Bronchial epithelial cell (primary cell): ENCODE measurements at regions not wholly inside any gene's neighbourhood (a gene's known extent, or its start where the extent isn't known, plus 50 kb on each side); places are given as distances from the start of the nearest gene placed in this dataset.
"Not testable (repeated sequence)": the region's sequence is repeated elsewhere in the genome, so short reads cannot be mapped to it uniquely, and the experiment has no call there.

ENCODE experiments used
- DNase-seq: peaks from one replicate; pipeline ENCODE4 v3.0.0-alpha.2; 2010; ENCODE audit warnings: low read depth
- FAIRE-seq: peaks from 2 replicates; lab custom pipeline; 2011; peaks lifted over from hg19 to GRCh38; lab: Jason Lieb, UNC
- H3K27me3 ChIP-seq: 2 replicates; pipeline ENCODE4 v1.5.1; 2011; ENCODE audit warnings: low read length; ENCODE audit not compliant: control insufficient read depth, insufficient read depth
- H3K36me3 ChIP-seq: 2 replicates; pipeline ENCODE4 v1.5.1; 2011; ENCODE audit warnings: low read length; ENCODE audit not compliant: control insufficient read depth, insufficient read depth
- H3K4me3 ChIP-seq: 2 replicates; pipeline ENCODE4 v1.5.1; 2011; ENCODE audit warnings: mild to moderate bottlenecking, low read depth, low read length, control low read depth
- CTCF ChIP-seq: IDR thresholded peaks from 2 replicates; pipeline ENCODE4 v1.5.1; 2011; ENCODE audit warnings: mild to moderate bottlenecking, moderate library complexity, low read length, control low read depth, inconsistent platforms; ENCODE audit not compliant: insufficient read depth, severe bottlenecking

GRCh38 chr12:127150028-127150427 is 1116.9 kb upstream of the TMEM132C start:
- FAIRE-seq: no peak
- Histone ChIP-seq H3K4me3 (no peak overlapping the region), H3K36me3 (no peaks in the 10 kb centered on the region), H3K27me3 (no peaks in the 10 kb centered on the region)
- no peak for TF ChIP-seq CTCF
- no peak for DNase-seq

- Histone ChIP-seq H3K36me3 (no peaks in the 10 kb centered on the region), H3K27me3 (no peaks in the 10 kb centered on the region), H3K4me3 (no peak overlapping the region)
- FAIRE-seq: no peak
- DNase-seq: no peak
- TF ChIP-seq CTCF: no peak
These were observed 1116.5 kb upstream of the TMEM132C start for GRCh38 chr12:127150479-127150878.

GRCh38 chr12:127150956-127151355 is 1116.0 kb upstream of the TMEM132C start:
- TF ChIP-seq CTCF: no peak

GRCh38 chr12:127153996-127154395 is 1113.0 kb upstream of the TMEM132C start:
- TF ChIP-seq CTCF: no peak
- FAIRE-seq (no peak), DNase-seq (no peak)
- Histone ChIP-seq H3K4me3 (no peak overlapping the region), H3K27me3 (no peaks in the 10 kb centered on the region), H3K36me3 (no peaks in the 10 kb centered on the region)

More at GRCh38 chr12:127150956-127151355, 1116.0 kb upstream of the TMEM132C start:
- H3K4me3 ChIP-seq: no peak overlapping the region
- no peaks in the 10 kb centered on the region for H3K27me3 ChIP-seq
- H3K36me3 ChIP-seq: no peaks in the 10 kb centered on the region
- DNase-seq (no peak), FAIRE-seq (no peak)

- not testable (repeated sequence) for DNase-seq, FAIRE-seq, H3K27me3 ChIP-seq
These were observed 1112.1 kb upstream of the TMEM132C start for GRCh38 chr12:127154830-127155229.

GRCh38 chr12:127155935-127156619 is 1110.9 kb upstream of the TMEM132C start:
- not testable (repeated sequence) for FAIRE-seq

More at GRCh38 chr12:127154830-127155229, 1112.1 kb upstream of the TMEM132C start:
- H3K4me3 ChIP-seq, H3K36me3 ChIP-seq: not testable (repeated sequence)

GRCh38 chr12:127157501-127158366 is 1109.2 kb upstream of the TMEM132C start:
- H3K27me3 ChIP-seq, FAIRE-seq, DNase-seq, H3K4me3 ChIP-seq, H3K36me3 ChIP-seq: not testable (repeated sequence)

More at GRCh38 chr12:127155935-127156619, 1110.9 kb upstream of the TMEM132C start:
- DNase-seq, H3K36me3 ChIP-seq, H3K4me3 ChIP-seq, H3K27me3 ChIP-seq: not testable (repeated sequence)
